ENCODE measurements at regions not wholly inside any gene's neighbourhood (a gene's known extent, or its start where the extent isn't known, plus 50 kb on each side); places are given as distances from the start of the nearest gene placed in this dataset.
"Not testable (repeated sequence)": the region's sequence is repeated elsewhere in the genome, so short reads cannot be mapped to it uniquely, and the experiment has no call there.

GRCh38 chr2:106004851-106005250 is 189.2 kb downstream of the UXS1 start:
- no peak for DNase-seq

DNA sequence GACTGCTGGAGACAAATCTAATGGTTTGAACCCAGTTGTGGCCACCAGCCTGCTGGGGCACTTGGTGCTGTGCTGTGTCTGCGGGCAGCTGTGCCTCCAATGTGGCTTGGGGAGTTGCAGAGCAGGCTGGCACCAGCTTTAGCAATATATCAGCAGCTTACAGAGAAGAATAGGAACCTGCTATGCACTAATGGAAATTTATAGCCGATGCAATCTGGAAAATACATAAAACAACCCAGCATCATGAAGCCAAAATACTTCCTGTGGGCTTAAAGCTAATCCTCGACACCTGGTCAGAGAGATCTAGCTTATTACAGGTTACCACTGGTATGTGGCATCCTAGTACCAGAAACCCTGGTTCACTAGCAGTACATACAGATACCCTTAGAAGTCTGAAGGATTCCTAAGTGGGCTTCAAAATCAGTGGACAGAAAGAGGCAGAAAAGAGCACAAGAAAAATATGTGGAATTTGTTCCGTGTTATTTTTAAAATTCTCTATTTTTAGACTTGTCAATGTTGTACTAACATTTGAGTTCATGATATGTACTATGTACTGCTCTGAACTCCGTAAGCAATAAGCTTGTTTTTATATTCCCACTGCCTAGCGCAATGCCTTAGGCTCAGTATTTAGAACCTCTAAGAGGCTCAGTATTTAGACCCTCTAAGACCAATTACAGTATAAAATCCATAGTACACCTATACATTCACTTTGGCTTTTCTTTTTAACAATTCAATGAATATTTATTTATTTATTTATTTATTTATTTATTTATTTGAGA is 194.7 kb downstream of the UXS1 start:
- no peak for DNase-seq

- DNase-seq, result no peak
Measured at GRCh38 chr2:105997711-105998110, 196.4 kb downstream of the UXS1 start.

- no peak for DNase-seq
Measured at GRCh38 chr2:105990624-105991023, 203.5 kb downstream of the UXS1 start.

GRCh38 chr2:105989803-105990202 is 204.3 kb downstream of the UXS1 start:
- not testable (repeated sequence) for DNase-seq

GRCh38 chr2:105989070-105989469 is 205.0 kb downstream of the UXS1 start:
- no peak for DNase-seq

- no peak for DNase-seq
Measured at GRCh38 chr2:105977807-105978206, 216.3 kb downstream of the UXS1 start.

- DNase-seq, result no peak
Measured at GRCh38 chr2:105977212-105977611, 216.9 kb downstream of the UXS1 start.

GRCh38 chr2:105974812-105975211 is 219.3 kb downstream of the UXS1 start:
- DNase-seq, result no peak

DNA sequence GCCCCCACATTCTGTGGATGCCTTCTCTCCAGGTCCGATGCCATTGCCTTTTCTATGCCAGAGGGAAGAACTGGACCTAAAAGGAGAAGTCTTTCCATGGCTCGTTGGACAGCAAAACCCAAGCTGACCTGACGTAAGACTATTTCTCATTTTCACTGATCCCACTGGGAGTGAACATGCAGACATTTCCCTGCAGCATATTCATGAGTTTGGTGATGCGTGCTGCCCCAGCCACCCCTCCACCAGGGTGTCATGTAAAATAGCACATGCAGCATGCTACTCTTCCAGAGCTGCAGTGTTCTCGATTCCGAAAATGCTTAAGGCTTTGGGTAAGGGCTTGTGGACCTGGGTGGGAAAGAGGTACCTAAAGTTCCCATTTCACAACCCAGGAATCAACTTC is 221.2 kb downstream of the UXS1 start:
- no peak for DNase-seq

- DNase-seq, result no peak
Measured at GRCh38 chr2:105972246-105972645, 221.9 kb downstream of the UXS1 start.

- no peak for DNase-seq
Measured at GRCh38 chr2:105969552-105969951, 224.5 kb downstream of the UXS1 start.

DNA sequence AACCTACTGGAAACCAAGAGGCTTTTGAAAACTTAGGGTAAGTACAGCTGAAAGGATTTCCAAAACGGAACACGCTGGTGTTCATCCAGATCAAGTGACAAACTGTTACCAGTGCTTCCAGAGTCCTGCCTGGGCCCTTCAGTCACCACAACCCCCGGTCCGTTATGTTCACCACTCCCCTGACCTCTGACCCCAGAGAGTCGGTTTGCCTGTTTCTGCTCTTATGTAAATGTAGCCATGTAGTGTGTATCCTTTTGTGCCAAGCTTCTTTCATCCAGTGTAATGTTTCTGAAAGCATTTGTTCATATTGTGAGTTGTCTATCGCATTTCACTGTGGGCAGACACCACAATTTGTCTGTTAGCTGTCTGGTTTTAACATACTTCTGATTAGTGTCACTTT is 217.5 kb downstream of the NCK2 start:
- DNase-seq, result no peak

DNA sequence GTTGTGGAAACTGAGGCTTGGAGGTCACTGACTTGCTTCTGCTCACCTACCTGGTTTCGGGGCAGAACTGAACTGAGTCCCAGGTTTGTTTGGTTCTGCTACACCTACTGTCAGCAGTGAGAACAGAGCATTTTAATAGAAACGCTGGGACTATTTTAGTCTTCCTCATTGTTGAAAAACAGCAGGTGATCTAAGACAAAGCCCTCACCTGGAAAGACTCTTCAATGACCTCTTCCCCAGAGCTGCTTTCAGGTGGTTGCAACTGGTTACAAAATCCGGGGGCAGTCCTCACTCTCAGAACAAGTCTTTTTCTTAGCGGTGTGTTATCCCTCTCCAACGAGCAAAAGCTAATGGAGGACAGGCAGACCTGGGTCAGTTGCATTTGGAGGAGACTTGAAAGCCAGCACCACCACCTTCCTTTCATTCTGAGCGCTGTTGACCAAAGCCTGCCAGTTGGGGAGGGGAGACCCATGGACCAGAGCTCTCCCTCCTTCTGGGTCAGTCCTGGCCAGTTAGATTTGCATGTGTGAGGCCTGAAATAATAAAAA is 217.0 kb downstream of the NCK2 start:
- DNase-seq, result peak; percentile 68

DNA sequence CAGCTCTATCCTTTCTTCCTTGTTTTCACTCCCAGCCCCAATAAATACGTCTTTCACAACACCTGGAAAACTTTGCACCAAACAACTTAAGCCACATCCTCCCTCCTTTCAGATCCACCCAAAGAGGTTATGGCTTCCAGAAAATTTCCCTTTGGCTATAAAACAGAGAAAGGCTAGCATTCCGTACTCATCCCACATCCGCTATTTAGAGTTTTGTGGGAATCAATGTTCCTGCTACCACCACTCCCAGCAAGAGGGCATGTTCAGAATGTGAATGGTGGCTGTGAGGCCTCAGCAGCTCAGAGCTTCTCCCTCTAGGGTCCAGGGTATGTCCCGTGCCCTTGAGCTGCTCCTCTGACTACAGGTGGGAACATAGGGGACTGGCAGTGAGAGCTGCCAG is 214.6 kb downstream of the NCK2 start:
- no peak for DNase-seq

DNA sequence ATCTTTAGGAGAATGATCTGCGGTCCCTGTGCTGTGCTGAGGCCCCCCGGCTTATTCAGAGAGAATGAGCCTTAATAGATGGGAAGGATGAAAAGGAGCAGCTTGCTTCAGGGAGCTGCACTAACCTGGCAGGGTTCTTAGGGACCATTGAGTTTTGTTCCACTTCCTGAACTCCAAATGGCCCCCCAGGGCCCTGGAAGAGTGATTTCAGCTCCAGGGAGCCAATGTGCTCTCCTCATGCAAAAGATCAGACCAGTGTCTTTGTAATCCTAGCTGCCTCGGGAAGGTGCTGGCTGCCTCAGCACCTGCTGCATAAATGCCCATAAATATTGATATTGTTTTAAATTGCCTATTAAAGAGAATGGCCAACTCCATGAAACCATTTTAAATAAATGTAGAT is 210.2 kb downstream of the NCK2 start:
- peak; percentile 86 for DNase-seq

DNA sequence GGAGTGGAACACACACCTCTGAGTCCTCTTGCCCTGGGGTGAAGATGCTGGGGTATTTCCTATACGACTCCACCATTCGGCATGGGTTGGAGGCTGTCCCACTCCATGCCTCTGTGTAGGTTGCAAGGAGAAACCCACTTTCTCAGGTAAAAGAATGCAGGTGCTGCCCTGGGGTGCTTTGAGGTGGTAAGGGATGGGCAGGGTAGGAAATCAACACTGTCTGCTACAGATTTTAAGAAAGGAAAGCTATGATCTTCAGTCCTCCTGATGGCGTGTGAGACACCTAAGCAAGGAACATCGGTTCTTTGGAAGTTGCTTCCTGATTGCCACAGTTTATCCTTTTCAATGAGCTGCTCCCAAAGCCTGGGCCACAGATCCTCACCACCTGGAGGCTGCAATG is 209.2 kb downstream of the NCK2 start:
- no peak for DNase-seq

- DNase-seq, result no peak
Measured at GRCh38 chr2:105952131-105952530, 207.4 kb downstream of the NCK2 start.

DNA sequence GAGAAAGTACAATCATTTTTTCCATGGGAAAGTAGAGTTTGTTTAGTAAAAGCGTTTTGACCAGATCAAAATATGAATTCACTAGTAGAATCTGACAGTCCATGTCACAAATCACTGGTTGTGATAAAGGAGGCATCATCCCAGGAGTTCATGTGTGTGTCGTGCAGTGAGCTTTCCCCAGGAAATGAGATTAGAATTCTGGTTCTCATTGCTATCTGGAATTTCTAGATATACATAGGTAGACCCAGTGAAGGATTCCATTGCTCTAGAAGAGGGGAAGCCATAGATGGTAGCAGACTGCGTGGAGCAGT is 206.6 kb downstream of the NCK2 start:
- DNase-seq, result no peak

- peak; percentile 42 for DNase-seq
Measured at GRCh38 chr2:105950521-105951383, 206.0 kb downstream of the NCK2 start.

GRCh38 chr2:105943977-105944376 is 199.3 kb downstream of the NCK2 start:
- DNase-seq, result no peak

Measured in NCI-H345 (cell line).